GM23338 (cell line): ENCODE measurements at regions not wholly inside any gene's neighbourhood (a gene's known extent, or its start where the extent isn't known, plus 50 kb on each side); places are given as distances from the start of the nearest gene placed in this dataset.

Experiments
- ATAC-seq: fragments of 200-7000 bp; cut with Tn5 transposase; 3 replicates; pipeline ENCODE4 v1.9.1; 2020
- DNase-seq: peaks from one replicate; pipeline ENCODE4 v3.0.0-alpha.2; 2015; ENCODE audit warnings: low spot score
- H2AFZ ChIP-seq: fragments of 200-600 bp; sonication (generic); 2 replicates; pipeline ENCODE4 v1.8.0; 2016; ENCODE audit warnings: antibody characterized with exemption, mild to moderate bottlenecking, moderate library complexity
- H3F3A ChIP-seq: fragments of 200-600 bp; sonication (generic); replicated peaks from 2 replicates; pipeline ENCODE4 v1.8.0; 2017; ENCODE audit warnings: antibody characterized with exemption, mixed run types, low read depth
- H3K27ac ChIP-seq: fragments of 200-600 bp; sonication (generic); 2 replicates; pipeline ENCODE4 v1.6.1; 2016; ENCODE audit warnings: low read depth
- H3K27me3 ChIP-seq: fragments of 200-600 bp; sonication (generic); 2 replicates; pipeline ENCODE4 v1.8.0; 2016; ENCODE audit warnings: mild to moderate bottlenecking, mixed run types, moderate library complexity; ENCODE audit not compliant: insufficient read depth
- H3K36me3 ChIP-seq: fragments of 200-600 bp; sonication (generic); 2 replicates; pipeline ENCODE4 v1.8.0; 2016; ENCODE audit warnings: mild to moderate bottlenecking; ENCODE audit not compliant: insufficient read depth
- H3K4me1 ChIP-seq: fragments of 200-600 bp; sonication (generic); 2 replicates; pipeline ENCODE4 v1.8.0; 2016; ENCODE audit warnings: mild to moderate bottlenecking, moderate library complexity; ENCODE audit not compliant: insufficient read depth
- H3K4me2 ChIP-seq: fragments of 200-600 bp; sonication (generic); 2 replicates; pipeline ENCODE4 v1.7.1; 2017; ENCODE audit warnings: mixed run types
- H3K4me3 ChIP-seq: fragments of 200-600 bp; sonication (generic); 2 replicates; pipeline ENCODE4 v1.6.1; 2016; ENCODE audit warnings: mixed run types
- H3K79me2 ChIP-seq: fragments of 200-600 bp; sonication (generic); replicated peaks from 2 replicates; pipeline ENCODE4 v1.8.0; 2017; ENCODE audit warnings: mild to moderate bottlenecking; ENCODE audit not compliant: insufficient read depth
- H3K9me2 ChIP-seq: fragments of 200-600 bp; sonication (generic); 2 replicates; pipeline ENCODE4 v1.8.0; 2017; ENCODE audit not compliant: insufficient read depth
- H4K20me1 ChIP-seq: fragments of 200-600 bp; sonication (generic); replicated peaks from 2 replicates; pipeline ENCODE4 v1.8.0; 2017; ENCODE audit warnings: mild to moderate bottlenecking; ENCODE audit not compliant: insufficient read depth
- H3K27ac Mint-ChIP-seq: 2 replicates; pipeline ENCODE4 v1.8.0; 2020; ENCODE audit warnings: inconsistent platforms, mild to moderate bottlenecking, moderate library complexity, mixed read lengths
- H3K27me3 Mint-ChIP-seq: 3 replicates; pipeline ENCODE4 v1.8.0; 2022; ENCODE audit warnings: low read depth, mild to moderate bottlenecking, moderate library complexity, mixed read lengths, inconsistent platforms; ENCODE audit not compliant: insufficient read depth, poor library complexity
- H3K36me3 Mint-ChIP-seq: 3 replicates; pipeline ENCODE4 v1.8.0; 2021; ENCODE audit warnings: low read depth, mild to moderate bottlenecking, inconsistent platforms, moderate library complexity, mixed read lengths
- H3K4me1 Mint-ChIP-seq: 3 replicates; pipeline ENCODE4 v1.8.0; 2020; ENCODE audit warnings: mild to moderate bottlenecking, inconsistent platforms, mixed read lengths
- H3K4me3 Mint-ChIP-seq: 3 replicates; pipeline ENCODE4 v1.8.0; 2021; ENCODE audit warnings: moderate library complexity, mild to moderate bottlenecking, inconsistent platforms, mixed read lengths
- H3K9me3 Mint-ChIP-seq: 3 replicates; pipeline ENCODE4 v1.8.0; 2020; ENCODE audit warnings: moderate library complexity, mild to moderate bottlenecking, inconsistent platforms, mixed read lengths
- CREB1 ChIP-seq: fragments of 250-450 bp; sonication (Bioruptor Pico); IDR thresholded peaks from 2 replicates; pipeline ENCODE4 v1.5.0; 2020; ENCODE audit warnings: low read depth, mild to moderate bottlenecking, moderate library complexity
- POLR2AphosphoS5 ChIP-seq: IDR thresholded peaks from 2 replicates; pipeline ENCODE4 v1.6.1; 2016; ENCODE audit warnings: antibody characterized with exemption, low read depth
- ZNF331 ChIP-seq: fragments of 250-450 bp; sonication (Bioruptor Pico); IDR thresholded peaks from 2 replicates; pipeline ENCODE4 v1.5.0; 2020; ENCODE audit warnings: low read depth, mild to moderate bottlenecking, moderate library complexity
- ZNF462 ChIP-seq: fragments of 250-450 bp; sonication (Bioruptor Pico); IDR thresholded peaks from 2 replicates; pipeline ENCODE4 v1.5.0; 2020; ENCODE audit warnings: mild to moderate bottlenecking, moderate library complexity

GRCh38 chr1:230556453-230556852 is 85.8 kb upstream of the COG2 start:
- Mint-ChIP-seq H3K4me1 (peaks cover 5% of the 10 kb centered on the region), H3K9me3 (no peaks in the 10 kb centered on the region), H3K27me3 (peaks cover 3% of the 10 kb centered on the region), H3K27ac (no peak overlapping the region), H3K4me3 (no peak overlapping the region), H3K36me3 (no peaks in the 10 kb centered on the region)
- no peak overlapping the region for H3K4me2 ChIP-seq
- no peaks in the 10 kb centered on the region for H3F3A ChIP-seq
- DNase-seq, result no peak
- no peaks in the 10 kb centered on the region; the same call in 1 of the 2 replicates for H4K20me1 ChIP-seq
- H3K4me3 ChIP-seq, result no peak overlapping the region
- no peaks in the 10 kb centered on the region for H3K4me1 ChIP-seq
- no peak overlapping the region for H3K27ac ChIP-seq
- no peak for ATAC-seq
- no peaks in the 10 kb centered on the region for H3K79me2 ChIP-seq
- no peak for TF ChIP-seq ZNF331
- TF ChIP-seq POLR2AphosphoS5, result no peak
- TF ChIP-seq CREB1 (CRISPR knock-in tag), result no peak
- 0 out of 2 replicates have a peak, but pooled peaks cover 4% of the 10 kb centered on the region for H3K9me2 ChIP-seq
- no peaks in the 10 kb centered on the region for H3K36me3 ChIP-seq
- no peak overlapping the region for H2AFZ ChIP-seq
- no peaks in the 10 kb centered on the region for H3K27me3 ChIP-seq

- H4K20me1 ChIP-seq, result no peaks in the 10 kb centered on the region
- no peak overlapping the region for H3K4me3 Mint-ChIP-seq
- no peak overlapping the region for H3K4me3 ChIP-seq
- H3F3A ChIP-seq, result no peaks in the 10 kb centered on the region
- no peaks in the 10 kb centered on the region for H3K36me3 Mint-ChIP-seq
- no peak overlapping the region for H3K27ac ChIP-seq
- H3K79me2 ChIP-seq, result no peaks in the 10 kb centered on the region
- no peaks in the 10 kb centered on the region for H3K27me3 ChIP-seq
- 0 out of 2 replicates have a peak, but pooled peaks cover 7% of the 10 kb centered on the region for H3K9me2 ChIP-seq
- no peaks in the 10 kb centered on the region for H3K9me3 Mint-ChIP-seq
- no peak overlapping the region for H3K4me2 ChIP-seq
- no peaks in the 10 kb centered on the region for H3K36me3 ChIP-seq
- ATAC-seq, result no peak
- peaks cover 3% of the 10 kb centered on the region for H3K27me3 Mint-ChIP-seq
- H3K4me1 Mint-ChIP-seq, result peaks cover 5% of the 10 kb centered on the region
- TF ChIP-seq ZNF462 (CRISPR knock-in tag), result no peak
- DNase-seq, result no peak
- H3K27ac Mint-ChIP-seq, result no peak overlapping the region
- H2AFZ ChIP-seq, result peak overlapping the region; percentile 14; the same call in 1 of the 2 replicates
- H3K4me1 ChIP-seq, result no peaks in the 10 kb centered on the region
These were observed 86.5 kb upstream of the COG2 start for GRCh38 chr1:230555814-230556213.
